NAMALWA (cell line): ENCODE measurements at regions not wholly inside any gene's neighbourhood (a gene's known extent, or its start where the extent isn't known, plus 50 kb on each side); places are given as distances from the start of the nearest gene placed in this dataset.

ENCODE experiments used
- DNase-seq: peaks from one replicate; pipeline ENCODE4 v3.0.0-alpha.2; 2015; ENCODE audit warnings: low spot score

- no peak for DNase-seq
These were observed 159.1 kb upstream of the PPP2R2B start for GRCh38 chr5:147037515-147038205.

DNA sequence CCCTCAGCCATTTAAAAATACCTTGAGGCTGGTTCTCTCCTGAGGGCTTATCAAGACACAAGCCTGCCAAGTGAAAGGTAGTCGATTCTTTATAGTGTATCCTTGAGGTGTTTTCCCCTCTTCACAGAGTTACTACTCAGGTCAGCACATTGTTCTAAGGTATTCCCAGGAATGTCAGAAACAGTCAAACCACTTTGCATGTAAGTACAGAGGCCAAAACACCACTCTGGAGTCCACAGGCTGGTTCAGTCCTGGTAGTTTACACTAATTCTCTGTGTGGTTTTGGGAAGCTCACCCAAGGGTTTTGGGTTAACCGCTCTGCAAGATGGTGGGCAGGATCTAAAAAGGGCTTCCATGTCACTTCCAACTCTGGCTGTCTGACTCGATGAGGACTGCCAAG, 162.3 kb upstream of the PPP2R2B start:
- DNase-seq, result no peak

- no peak for DNase-seq
These were observed 166.2 kb upstream of the PPP2R2B start for GRCh38 chr5:147044572-147045273.

DNA sequence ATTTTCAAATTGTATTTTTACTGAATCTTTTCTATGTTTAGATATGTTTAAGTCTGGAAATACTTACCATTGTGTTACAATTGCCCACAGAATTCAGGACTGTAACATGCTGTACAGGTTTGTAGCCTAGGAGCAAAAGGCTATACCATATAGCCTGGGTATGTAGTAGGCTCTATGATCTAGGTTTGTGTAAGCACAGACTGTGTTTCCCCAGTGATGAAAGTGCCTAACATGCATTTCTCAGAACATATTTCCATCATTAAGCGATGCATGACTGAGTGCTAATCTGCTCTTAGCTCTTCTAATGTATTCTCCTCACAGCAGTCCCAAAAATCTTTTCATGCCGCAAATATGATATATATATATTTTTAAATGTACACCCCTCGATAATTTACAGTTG, 166.7 kb upstream of the PPP2R2B start:
- no peak for DNase-seq

DNA sequence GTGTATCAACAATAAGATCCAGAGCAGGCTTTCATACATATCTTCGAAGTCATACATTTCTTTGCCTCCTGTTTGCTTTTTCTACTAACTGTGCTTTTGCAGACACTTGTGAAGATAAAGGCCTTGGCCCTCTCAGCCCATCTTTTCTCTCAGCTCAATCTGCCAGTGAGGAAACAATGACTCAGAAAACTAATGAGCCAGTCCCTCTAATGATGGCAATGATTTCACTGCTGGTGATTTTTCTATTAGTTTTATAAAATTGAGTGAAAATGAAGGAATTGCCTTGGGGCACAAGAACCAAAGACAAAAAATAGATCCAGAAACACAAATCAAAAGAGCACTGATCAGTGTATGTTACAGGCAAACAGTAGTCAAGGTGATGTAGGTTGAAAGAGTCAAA, 167.7 kb upstream of the PPP2R2B start:
- no peak for DNase-seq

- no peak for DNase-seq
These were observed 168.3 kb upstream of the PPP2R2B start for GRCh38 chr5:147046894-147047293.

DNA sequence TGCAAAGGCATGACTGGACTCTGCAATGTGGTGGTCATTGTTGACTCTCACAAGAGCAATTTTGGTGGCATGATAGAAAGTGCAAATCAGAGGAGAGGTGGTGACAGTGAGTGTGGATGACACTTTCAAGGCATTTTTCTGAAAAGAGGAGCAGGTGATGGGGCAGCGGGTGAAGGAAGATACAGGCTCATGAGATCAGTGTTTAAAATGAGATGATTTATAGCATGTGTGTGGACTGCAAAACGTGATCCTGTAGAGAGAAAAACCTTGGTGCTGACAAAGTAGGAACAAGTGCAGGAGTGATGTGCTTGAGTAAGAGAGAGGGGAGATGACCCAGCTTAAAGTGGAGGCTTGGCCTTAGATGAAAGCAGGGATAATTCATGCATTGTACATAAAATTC, 171.2 kb upstream of the PPP2R2B start:
- DNase-seq, result no peak

DNA sequence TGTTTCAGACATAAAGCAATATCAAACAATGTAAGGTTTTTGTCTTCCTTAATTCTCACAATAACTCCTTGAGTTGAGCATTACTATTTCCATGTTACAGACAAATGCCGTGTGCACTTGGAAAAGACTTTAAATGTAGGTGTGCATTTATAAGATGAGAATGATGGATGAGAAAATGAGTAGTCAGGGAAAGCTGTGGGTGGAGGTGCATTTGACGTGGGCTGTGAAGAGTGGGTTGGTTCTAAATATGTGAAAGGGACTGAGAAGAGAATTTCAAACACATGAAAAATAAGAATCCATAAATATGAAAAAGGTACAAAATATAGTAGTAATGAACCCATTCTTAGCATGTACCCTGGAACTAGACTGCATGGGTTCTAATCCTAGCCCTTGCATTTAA, 171.6 kb upstream of the PPP2R2B start:
- no peak for DNase-seq

DNA sequence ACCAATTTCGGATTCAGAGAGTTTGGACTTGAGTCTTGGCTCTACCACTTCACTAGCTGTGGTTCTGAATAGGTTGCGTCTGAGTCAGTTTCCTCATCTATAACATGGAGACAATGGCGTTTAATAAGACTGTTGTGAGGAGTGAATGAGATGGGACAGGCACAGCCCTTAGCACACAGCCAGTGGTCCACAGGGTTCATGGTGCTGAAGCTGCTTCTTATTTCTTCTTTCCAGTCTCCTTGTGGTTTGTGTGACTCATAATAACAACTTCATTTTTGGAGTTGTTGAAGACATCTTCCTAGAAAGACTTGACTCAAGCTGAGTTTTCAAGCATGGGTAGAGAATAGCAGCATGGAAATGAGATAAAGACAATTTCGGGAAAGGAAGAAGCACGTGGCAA, 172.6 kb upstream of the PPP2R2B start:
- no peak for DNase-seq

DNA sequence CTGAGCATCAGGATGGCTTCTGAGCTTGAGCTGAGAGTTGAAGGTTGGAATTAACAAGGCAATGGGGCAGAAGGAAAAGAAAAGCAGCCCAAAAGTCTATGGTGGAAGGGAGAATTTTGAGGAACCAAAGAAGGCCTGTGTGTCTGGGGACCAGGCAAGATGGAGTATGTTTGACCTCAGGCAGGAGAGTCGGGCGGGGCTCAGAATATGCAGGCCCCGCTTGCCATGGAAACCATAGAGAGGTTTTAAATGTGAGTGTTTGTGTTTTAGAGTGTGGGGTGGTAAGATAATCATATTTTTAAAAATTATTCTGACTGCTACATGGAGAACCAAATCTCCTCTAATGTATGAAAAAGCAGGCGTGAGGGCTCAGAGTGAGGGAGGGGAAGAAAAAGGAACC, 174.0 kb upstream of the PPP2R2B start:
- DNase-seq, result no peak

- DNase-seq, result no peak
These were observed 176.7 kb upstream of the PPP2R2B start for GRCh38 chr5:147055089-147055826.

- DNase-seq, result no peak
These were observed 177.5 kb upstream of the PPP2R2B start for GRCh38 chr5:147055850-147056566.

DNA sequence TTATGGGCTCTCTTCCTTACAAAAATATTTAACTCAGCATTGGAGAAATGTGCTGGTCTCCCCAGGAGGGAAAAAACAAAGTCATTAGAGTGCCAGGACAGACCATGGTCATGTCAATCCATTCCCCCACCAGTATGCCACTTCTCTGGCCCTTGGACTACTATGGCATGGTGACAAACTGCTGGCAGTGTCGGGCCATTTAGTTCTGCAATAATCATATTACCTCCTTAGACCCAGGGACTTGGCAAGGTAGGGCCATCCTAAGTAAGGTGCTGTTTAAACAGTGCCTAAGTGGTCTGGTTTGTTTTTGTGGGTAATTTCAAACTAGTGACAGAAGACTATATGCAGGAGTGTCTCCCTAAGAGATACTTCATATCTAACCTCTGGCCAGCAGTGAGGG, 177.8 kb upstream of the STK32A start:
- DNase-seq, result no peak

DNA sequence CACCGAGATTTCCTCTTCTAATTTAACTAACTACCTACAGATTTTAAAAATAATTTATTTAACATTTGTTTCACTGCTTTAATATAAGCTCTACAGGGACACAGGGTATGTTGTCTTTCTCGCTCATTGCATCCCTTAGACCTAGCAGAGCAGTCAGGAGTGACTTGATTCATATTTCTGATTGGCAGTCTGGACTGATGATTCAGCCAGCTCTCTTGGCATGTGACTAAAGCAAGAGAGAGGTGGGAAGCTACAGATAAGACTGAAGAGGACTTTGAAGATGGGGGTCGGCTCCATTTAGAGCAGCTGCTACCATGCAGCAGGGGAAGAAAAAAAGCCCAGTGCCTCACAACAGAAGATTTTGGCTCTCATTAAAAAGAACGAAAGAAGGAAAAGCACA, 173.4 kb upstream of the STK32A start:
- no peak for DNase-seq

- no peak for DNase-seq
These were observed 172.4 kb upstream of the STK32A start for GRCh38 chr5:147062427-147062826.

DNA sequence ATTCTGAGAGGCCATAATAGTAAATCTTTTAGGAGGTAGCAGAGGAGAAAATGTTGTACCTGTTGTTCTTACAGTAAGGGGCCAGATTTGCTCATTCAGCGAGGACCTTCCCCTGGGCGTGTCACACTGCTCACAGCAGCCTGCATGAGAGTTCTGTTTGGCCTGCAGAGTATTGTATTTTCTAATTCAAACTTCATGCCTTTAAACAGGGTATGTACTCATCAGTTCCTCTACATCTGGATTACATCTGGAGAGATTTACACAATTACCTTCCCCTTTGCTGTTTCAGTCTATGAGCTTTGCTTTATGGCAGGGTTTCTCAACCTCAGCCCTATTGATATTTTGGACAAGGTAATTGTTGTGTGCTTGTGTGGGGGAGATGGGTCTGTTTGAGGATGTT, 170.9 kb upstream of the STK32A start:
- DNase-seq, result no peak

DNA sequence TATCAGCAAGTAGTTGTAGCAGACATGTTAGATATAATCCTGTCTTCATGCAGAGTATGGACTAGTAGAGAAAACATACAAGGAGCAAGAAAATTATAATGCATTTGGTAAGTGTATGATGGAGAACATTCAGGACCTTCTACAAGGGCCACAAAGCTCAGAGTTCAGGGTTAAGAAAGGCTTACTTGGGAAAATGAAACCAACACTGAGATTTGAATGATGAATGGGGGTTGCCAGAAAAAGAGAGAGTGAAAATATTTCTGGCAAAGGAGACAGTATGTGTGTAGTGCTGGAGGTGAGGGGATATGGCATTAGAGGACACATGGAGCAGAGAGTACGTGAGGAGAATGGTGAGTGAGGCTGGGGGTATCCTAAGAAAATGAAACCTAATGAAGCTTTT, 169.8 kb upstream of the STK32A start:
- DNase-seq, result no peak

GRCh38 chr5:147068998-147069397, 165.8 kb upstream of the STK32A start:
- DNase-seq, result no peak

GRCh38 chr5:147072622-147073021, 162.2 kb upstream of the STK32A start:
- no peak for DNase-seq

DNA sequence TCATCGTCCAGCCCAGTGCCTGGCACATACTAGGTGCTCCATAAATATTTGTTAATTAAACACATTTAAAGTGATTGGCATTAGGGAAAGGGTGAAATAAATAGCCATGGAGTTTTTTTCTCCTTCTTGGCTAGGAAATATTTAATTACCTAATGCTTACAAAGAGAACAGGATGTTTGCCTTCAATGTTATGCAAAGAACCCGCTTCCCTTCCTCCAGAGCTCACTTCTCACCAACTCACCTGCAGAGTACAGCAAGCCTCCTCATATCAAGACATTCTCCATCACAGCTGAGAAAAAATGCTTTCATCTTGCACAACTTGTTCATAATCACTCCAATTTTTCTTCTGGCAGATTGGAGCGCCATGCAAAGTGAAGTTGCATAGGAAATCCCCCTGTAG, 161.7 kb upstream of the STK32A start:
- DNase-seq, result no peak

DNA sequence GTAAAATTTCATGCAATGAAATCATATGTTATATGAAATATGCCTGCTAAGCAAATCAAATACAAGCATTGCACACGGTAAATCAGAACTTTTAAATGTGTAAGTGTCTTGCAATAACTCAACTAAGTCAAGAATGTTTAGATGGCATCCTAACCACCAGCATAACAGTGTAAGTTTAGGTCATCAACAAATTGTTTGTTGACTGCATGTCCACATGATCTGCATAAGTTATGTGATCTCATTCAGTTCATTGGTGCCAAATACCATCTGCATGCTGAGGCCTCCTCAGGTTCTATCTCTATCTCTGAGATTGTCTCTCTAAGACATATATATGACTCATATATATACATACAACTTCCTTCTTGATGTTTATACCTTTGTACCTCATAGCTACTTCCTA, 159.6 kb upstream of the STK32A start:
- DNase-seq, result no peak

GRCh38 chr5:147080391-147080790, 154.4 kb upstream of the STK32A start:
- DNase-seq, result no peak

- no peak for DNase-seq
These were observed 153.5 kb upstream of the STK32A start for GRCh38 chr5:147081311-147081764.
